ENCODE measurements at regions not wholly inside any gene's neighbourhood (a gene's known extent, or its start where the extent isn't known, plus 50 kb on each side); places are given as distances from the start of the nearest gene placed in this dataset.

DNA sequence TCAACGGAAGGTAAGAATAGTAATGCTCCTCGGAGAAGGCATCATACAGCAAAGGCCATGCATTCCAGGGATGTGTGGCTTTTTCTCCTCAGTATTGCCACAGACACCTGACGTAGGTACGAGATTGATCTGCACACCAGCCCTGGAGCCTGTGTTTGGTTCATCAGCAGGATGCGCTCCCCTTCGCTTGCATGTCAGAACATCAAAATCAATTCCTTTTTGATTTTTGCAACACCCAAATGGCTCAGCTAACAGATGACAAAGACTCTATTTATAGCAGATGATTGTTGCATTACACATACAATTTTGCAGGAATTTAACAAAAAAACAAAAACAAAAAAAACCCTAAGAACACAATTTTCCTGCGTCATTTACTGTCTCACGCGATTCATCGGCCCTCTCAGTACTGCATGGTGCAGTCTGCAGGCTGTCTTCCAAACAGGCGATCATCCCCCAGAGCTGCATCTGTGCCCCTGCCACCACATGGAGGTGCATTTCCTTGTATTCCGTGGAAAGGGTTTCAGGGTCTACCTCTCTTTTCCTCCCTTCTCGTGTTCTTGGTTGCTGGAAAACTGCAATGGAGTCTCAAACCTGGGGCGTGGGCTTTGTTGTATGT is 207.3 kb downstream of the TEX29 start (continued):
- TF ChIP-seq EP300 (IDR thresholded peaks at IDR 0.05; ENCODE audit: borderline replicate concordance in 1 of 2, low read depth in 1 of 2, low read length in 1 of 2) = no peak

DNA sequence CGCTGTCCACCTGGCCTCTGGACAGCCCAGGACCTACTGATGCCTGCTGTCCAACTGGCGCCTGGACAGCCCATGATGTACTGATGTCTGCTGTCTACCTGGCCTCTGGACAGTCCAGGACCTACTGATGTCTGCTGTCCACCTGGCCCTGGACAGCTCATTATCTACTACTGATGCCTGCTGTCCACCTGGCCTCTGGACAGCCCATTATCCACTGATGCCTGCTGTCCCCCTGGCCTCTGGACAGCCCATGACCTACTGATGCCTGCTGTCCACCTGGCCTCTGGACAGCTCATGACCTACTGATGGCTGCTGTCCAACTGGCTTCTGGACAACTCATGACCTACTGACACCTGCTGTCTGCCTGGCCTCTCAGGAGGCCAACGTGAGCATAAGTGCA is 208.1 kb downstream of the TEX29 start:
- Histone ChIP-seq H3K4me2 (no peak overlapping the region), H3K27ac (ENCODE audit: low read depth in 2 of 2, low read length in 1 of 2) (no peak overlapping the region), H3F3A (replicated peaks; ENCODE audit: insufficient read depth) (no peaks in the 10 kb centered on the region), H3K27me3 (ENCODE audit: insufficient read depth) (0 out of 2 replicates have a peak, but pooled peaks cover 11% of the 10 kb centered on the region), H3K9ac (no peak overlapping the region), H3K4me3 (ENCODE audit: low read depth in 2 of 2, low read length in 1 of 2) (no peak overlapping the region), H3K9me3 (no peaks in the 10 kb centered on the region), H3K36me3 (replicated peaks in 1 of 2; ENCODE audit: control insufficient read depth in 1 of 2, insufficient read depth in 2 of 2, low read length in 1 of 2) (no peaks in the 10 kb centered on the region), H3K9me2 (no peaks in the 10 kb centered on the region), H4K20me1 (ENCODE audit: insufficient read depth) (no peaks in the 10 kb centered on the region), H2AFZ (ENCODE audit: low read depth) (no peak overlapping the region), H3K4me1 (ENCODE audit: control insufficient read depth in 1 of 2, insufficient read depth in 2 of 2, low read depth in 1 of 2, low read length in 1 of 2) (no peaks in the 10 kb centered on the region), H3K79me2 (ENCODE audit: insufficient read depth) (no peaks in the 10 kb centered on the region)
- ChIA-PET POLR2A (no interaction called here), CTCF (no interaction called here)
- DNase-seq = no peak
- WGBS (ENCODE audit: low lambda C conversion rate) = 11% methylated on average over 1 of the region's 3 CpGs
- no peak for TF ChIP-seq RFX5 (IDR thresholded peaks at IDR 0.05; ENCODE audit: low read length)
- no peak for TF ChIP-seq JUND (IDR thresholded peaks at IDR 0.05)
- TF ChIP-seq, protein P1, sequence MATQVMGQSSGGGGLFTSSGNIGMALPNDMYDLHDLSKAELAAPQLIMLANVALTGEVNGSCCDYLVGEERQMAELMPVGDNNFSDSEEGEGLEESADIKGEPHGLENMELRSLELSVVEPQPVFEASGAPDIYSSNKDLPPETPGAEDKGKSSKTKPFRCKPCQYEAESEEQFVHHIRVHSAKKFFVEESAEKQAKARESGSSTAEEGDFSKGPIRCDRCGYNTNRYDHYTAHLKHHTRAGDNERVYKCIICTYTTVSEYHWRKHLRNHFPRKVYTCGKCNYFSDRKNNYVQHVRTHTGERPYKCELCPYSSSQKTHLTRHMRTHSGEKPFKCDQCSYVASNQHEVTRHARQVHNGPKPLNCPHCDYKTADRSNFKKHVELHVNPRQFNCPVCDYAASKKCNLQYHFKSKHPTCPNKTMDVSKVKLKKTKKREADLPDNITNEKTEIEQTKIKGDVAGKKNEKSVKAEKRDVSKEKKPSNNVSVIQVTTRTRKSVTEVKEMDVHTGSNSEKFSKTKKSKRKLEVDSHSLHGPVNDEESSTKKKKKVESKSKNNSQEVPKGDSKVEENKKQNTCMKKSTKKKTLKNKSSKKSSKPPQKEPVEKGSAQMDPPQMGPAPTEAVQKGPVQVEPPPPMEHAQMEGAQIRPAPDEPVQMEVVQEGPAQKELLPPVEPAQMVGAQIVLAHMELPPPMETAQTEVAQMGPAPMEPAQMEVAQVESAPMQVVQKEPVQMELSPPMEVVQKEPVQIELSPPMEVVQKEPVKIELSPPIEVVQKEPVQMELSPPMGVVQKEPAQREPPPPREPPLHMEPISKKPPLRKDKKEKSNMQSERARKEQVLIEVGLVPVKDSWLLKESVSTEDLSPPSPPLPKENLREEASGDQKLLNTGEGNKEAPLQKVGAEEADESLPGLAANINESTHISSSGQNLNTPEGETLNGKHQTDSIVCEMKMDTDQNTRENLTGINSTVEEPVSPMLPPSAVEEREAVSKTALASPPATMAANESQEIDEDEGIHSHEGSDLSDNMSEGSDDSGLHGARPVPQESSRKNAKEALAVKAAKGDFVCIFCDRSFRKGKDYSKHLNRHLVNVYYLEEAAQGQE (IDR thresholded peaks at IDR 0.05; ENCODE audit: low read depth, low read length) = no peak
- TF ChIP-seq CHD2 (IDR thresholded peaks at IDR 0.05; ENCODE audit: low read length, partially characterized antibody) = no peak

DNA sequence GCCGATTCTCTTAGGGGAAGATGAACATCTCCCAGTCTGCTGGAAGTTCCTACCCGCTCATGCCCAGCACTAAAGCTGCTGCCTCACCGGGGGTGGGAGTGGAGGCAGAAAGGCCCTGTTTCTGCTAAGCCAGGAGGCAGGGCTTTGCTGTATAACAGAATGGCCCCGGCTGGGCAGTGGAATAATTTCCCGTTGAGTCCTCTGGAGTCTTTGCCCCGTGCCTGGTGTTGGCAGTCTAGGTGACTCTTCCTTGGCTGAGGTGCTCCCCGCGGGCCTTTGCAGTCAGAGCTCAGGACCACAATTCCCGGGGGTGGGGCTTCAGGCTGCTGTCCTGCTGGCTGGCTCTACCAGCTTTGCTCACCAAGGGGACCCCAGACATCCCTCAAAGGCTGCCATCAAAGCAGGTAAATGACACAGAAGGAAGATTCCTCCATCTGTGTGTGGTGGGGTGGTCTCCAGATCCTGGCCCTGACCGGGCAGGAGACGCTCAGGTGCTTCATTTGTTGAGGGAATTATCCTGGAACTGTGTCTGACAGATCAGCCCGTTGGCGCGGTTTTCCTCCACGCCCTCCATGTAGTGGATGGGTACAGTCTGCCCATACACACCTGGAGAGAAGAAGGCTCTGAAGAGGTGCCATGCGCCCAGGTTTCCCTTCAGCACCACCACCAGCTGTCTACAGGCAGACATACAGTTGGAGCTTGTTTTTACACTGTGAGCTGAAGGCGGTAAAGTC is 209.9 kb downstream of the TEX29 start:
- H3K9me3 ChIP-seq = no peaks in the 10 kb centered on the region
- no peak overlapping the region for H3K4me3 ChIP-seq (ENCODE audit: low read depth in 2 of 2, low read length in 1 of 2)
- no peaks in the 10 kb centered on the region for H3K36me3 ChIP-seq (replicated peaks in 1 of 2; ENCODE audit: control insufficient read depth in 1 of 2, insufficient read depth in 2 of 2, low read length in 1 of 2)
- ChIA-PET CTCF (interaction anchor here (1.1 kb wide), 1 partner anchor 56 kb away, joined by 3 read pairs; no protein-coding TSS in a partner anchor), POLR2A (no interaction called here)
- H3K27me3 ChIP-seq (ENCODE audit: insufficient read depth) = peaks cover 26% of the 10 kb centered on the region; the same call in 1 of the 2 replicates
- no peaks in the 10 kb centered on the region for H3F3A ChIP-seq (replicated peaks; ENCODE audit: insufficient read depth)
- H2AFZ ChIP-seq (ENCODE audit: low read depth) = no peak overlapping the region
- no peaks in the 10 kb centered on the region for H3K79me2 ChIP-seq (ENCODE audit: insufficient read depth)
- H3K4me1 ChIP-seq (ENCODE audit: control insufficient read depth in 1 of 2, insufficient read depth in 2 of 2, low read depth in 1 of 2, low read length in 1 of 2) = no peaks in the 10 kb centered on the region
- no peaks in the 10 kb centered on the region for H4K20me1 ChIP-seq (ENCODE audit: insufficient read depth)
- H3K9me2 ChIP-seq = no peaks in the 10 kb centered on the region
- WGBS (ENCODE audit: low lambda C conversion rate) = 31% methylated on average over 11 of the region's 17 CpGs
- H3K27ac ChIP-seq (ENCODE audit: low read depth in 2 of 2, low read length in 1 of 2) = no peak overlapping the region
- no peak for DNase-seq
- H3K9ac ChIP-seq = no peak overlapping the region
- no peak overlapping the region for H3K4me2 ChIP-seq
- TF ChIP-seq TAF1 (IDR thresholded peaks at IDR 0.05; ENCODE audit: borderline replicate concordance, low read depth, low read length) (no peak), ELF1 (IDR thresholded peaks at IDR 0.05) (no peak), GABPA (IDR thresholded peaks at IDR 0.05; ENCODE audit: low read depth) (no peak), MEF2A (IDR thresholded peaks at IDR 0.05; ENCODE audit: borderline replicate concordance, low read depth) (no peak), RFX5 (IDR thresholded peaks at IDR 0.05; ENCODE audit: low read length) (no peak), TCF12 (IDR thresholded peaks at IDR 0.05) (no peak), RAD21 (IDR thresholded peaks at IDR 0.05; ENCODE audit: low read length) (no peak), RCOR1 (IDR thresholded peaks at IDR 0.05; ENCODE audit: low read length) (no peak), FOSL2 (IDR thresholded peaks at IDR 0.05; ENCODE audit: borderline replicate concordance, low read depth) (no peak), EP300 (IDR thresholded peaks at IDR 0.05; ENCODE audit: borderline replicate concordance in 1 of 2, low read depth in 1 of 2, low read length in 1 of 2) (no peak), FOXJ3 (CRISPR knock-in tag; IDR thresholded peaks at IDR 0.05) (no peak), SIN3A (IDR thresholded peaks at IDR 0.05; ENCODE audit: borderline replicate concordance, low read depth, low read length) (no peak)
- TF ChIP-seq, protein P2, sequence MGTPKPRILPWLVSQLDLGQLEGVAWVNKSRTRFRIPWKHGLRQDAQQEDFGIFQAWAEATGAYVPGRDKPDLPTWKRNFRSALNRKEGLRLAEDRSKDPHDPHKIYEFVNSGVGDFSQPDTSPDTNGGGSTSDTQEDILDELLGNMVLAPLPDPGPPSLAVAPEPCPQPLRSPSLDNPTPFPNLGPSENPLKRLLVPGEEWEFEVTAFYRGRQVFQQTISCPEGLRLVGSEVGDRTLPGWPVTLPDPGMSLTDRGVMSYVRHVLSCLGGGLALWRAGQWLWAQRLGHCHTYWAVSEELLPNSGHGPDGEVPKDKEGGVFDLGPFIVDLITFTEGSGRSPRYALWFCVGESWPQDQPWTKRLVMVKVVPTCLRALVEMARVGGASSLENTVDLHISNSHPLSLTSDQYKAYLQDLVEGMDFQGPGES (IDR thresholded peaks at IDR 0.05; ENCODE audit: low read depth, low read length) = no peak
- TF ChIP-seq, protein P3, sequence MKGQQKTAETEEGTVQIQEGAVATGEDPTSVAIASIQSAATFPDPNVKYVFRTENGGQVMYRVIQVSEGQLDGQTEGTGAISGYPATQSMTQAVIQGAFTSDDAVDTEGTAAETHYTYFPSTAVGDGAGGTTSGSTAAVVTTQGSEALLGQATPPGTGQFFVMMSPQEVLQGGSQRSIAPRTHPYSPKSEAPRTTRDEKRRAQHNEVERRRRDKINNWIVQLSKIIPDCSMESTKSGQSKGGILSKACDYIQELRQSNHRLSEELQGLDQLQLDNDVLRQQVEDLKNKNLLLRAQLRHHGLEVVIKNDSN (IDR thresholded peaks at IDR 0.05; ENCODE audit: borderline replicate concordance, low read depth) = no peak
- TF ChIP-seq, protein P4, sequence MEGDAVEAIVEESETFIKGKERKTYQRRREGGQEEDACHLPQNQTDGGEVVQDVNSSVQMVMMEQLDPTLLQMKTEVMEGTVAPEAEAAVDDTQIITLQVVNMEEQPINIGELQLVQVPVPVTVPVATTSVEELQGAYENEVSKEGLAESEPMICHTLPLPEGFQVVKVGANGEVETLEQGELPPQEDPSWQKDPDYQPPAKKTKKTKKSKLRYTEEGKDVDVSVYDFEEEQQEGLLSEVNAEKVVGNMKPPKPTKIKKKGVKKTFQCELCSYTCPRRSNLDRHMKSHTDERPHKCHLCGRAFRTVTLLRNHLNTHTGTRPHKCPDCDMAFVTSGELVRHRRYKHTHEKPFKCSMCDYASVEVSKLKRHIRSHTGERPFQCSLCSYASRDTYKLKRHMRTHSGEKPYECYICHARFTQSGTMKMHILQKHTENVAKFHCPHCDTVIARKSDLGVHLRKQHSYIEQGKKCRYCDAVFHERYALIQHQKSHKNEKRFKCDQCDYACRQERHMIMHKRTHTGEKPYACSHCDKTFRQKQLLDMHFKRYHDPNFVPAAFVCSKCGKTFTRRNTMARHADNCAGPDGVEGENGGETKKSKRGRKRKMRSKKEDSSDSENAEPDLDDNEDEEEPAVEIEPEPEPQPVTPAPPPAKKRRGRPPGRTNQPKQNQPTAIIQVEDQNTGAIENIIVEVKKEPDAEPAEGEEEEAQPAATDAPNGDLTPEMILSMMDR (IDR thresholded peaks at IDR 0.05) = no peak

All from SK-N-SH (cell line).